ENCODE measurements at regions not wholly inside any gene's neighbourhood (a gene's known extent, or its start where the extent isn't known, plus 50 kb on each side); places are given as distances from the start of the nearest gene placed in this dataset.

- Histone ChIP-seq H2AFZ (ENCODE audit: control insufficient read depth, low read length) (no peak overlapping the region), H3K4me3 (ENCODE audit: control insufficient read depth in 2 of 3, extremely low read depth in 1 of 3, insufficient read depth in 2 of 3, low read depth in 1 of 3, low read length in 3 of 3) (no peak overlapping the region), H3K36me3 (ENCODE audit: control insufficient read depth in 2 of 2, extremely low read depth in 1 of 2, insufficient read depth in 2 of 2, low read length in 2 of 2) (no peaks in the 10 kb centered on the region), H3K9me1 (ENCODE audit: control insufficient read depth, extremely low read depth, insufficient read depth, low read length) (no peaks in the 10 kb centered on the region), H3K4me2 (ENCODE audit: control insufficient read depth, extremely low read depth, insufficient read depth, low read depth, low read length) (no peak overlapping the region), H3K9ac (ENCODE audit: control insufficient read depth, extremely low read depth, insufficient read depth, low read length) (no peak overlapping the region), H3K27me3 (ENCODE audit: control insufficient read depth, extremely low read depth, insufficient read depth, low read length) (no peaks in the 10 kb centered on the region), H3K9me3 (ENCODE audit: control insufficient read depth, low read depth, low read length) (no peaks in the 10 kb centered on the region), H3K4me1 (ENCODE audit: control insufficient read depth, extremely low read depth, insufficient read depth, low read length) (no peaks in the 10 kb centered on the region), H3K27ac (ENCODE audit: control insufficient read depth, insufficient read depth, low read length) (no peak overlapping the region), H3K79me2 (ENCODE audit: control insufficient read depth, insufficient read depth, low read length) (no peaks in the 10 kb centered on the region), H4K20me1 (ENCODE audit: control insufficient read depth, extremely low read depth, insufficient read depth, low read length) (no peaks in the 10 kb centered on the region)
- dilution Hi-C loops (cut with MboI; ENCODE audit: extremely low pct_ligation_motif_present, low sequenced_read_pairs), result no loop called here
- DNase-seq (ENCODE audit: low read depth, low spot score) (no peak), FAIRE-seq (no peak)
- TF ChIP-seq EZH2 (IDR thresholded peaks at IDR 0.05; ENCODE audit: low read length), result no peak
- TF ChIP-seq, protein P1, sequence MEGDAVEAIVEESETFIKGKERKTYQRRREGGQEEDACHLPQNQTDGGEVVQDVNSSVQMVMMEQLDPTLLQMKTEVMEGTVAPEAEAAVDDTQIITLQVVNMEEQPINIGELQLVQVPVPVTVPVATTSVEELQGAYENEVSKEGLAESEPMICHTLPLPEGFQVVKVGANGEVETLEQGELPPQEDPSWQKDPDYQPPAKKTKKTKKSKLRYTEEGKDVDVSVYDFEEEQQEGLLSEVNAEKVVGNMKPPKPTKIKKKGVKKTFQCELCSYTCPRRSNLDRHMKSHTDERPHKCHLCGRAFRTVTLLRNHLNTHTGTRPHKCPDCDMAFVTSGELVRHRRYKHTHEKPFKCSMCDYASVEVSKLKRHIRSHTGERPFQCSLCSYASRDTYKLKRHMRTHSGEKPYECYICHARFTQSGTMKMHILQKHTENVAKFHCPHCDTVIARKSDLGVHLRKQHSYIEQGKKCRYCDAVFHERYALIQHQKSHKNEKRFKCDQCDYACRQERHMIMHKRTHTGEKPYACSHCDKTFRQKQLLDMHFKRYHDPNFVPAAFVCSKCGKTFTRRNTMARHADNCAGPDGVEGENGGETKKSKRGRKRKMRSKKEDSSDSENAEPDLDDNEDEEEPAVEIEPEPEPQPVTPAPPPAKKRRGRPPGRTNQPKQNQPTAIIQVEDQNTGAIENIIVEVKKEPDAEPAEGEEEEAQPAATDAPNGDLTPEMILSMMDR (optimal IDR thresholded peaks at IDR 0.05 in 1 of 3, IDR thresholded peaks at IDR 0.05 in 1 of 3, conservative IDR thresholded peaks at IDR 0.05 in 1 of 3; ENCODE audit: extremely low read depth in 1 of 3, insufficient read depth in 2 of 3, low read length in 3 of 3), result no peak
These were observed 687.7 kb upstream of the RBFOX1 start for GRCh38 chr16:6644916-6645315.

DNA sequence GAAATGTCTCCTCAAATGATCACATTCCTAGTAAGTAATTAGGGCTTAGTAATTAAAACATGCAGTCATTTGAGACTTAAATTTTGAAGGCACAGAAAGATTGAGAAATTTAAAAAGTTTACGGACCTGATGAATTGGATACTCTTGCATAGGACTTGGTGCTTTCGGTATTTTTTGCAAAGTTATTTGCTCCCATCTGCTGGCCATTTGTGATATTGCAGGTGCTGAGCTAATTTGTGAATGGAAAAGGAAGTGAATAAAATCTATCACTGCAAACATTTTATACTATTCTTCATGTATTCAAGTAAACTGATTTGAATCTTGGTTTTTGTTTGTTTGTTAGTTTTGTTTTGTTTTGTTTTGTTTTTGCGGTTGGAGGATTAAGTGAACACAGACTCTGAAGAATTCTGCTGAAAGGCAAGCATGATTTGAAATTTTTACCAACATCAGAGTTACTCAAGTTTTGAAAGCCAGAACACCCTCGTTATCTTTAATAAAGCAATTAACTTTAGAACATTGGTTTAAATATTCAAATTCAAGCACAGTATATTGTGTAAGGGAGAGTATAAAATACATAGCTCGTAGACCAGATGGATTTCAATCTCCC lies 689.5 kb upstream of the RBFOX1 start:
- no peaks in the 10 kb centered on the region for H3K27me3 ChIP-seq (ENCODE audit: control insufficient read depth, extremely low read depth, insufficient read depth, low read length)
- H3K9me1 ChIP-seq (ENCODE audit: control insufficient read depth, extremely low read depth, insufficient read depth, low read length), result no peaks in the 10 kb centered on the region
- DNase-seq (ENCODE audit: low read depth, low spot score) (peak; percentile 7), FAIRE-seq (no peak)
- H3K36me3 ChIP-seq (ENCODE audit: control insufficient read depth in 2 of 2, extremely low read depth in 1 of 2, insufficient read depth in 2 of 2, low read length in 2 of 2), result no peaks in the 10 kb centered on the region
- dilution Hi-C loops (cut with MboI; ENCODE audit: extremely low pct_ligation_motif_present, low sequenced_read_pairs), result no loop called here
- H3K4me1 ChIP-seq (ENCODE audit: control insufficient read depth, extremely low read depth, insufficient read depth, low read length), result no peaks in the 10 kb centered on the region
- no peaks in the 10 kb centered on the region for H4K20me1 ChIP-seq (ENCODE audit: control insufficient read depth, extremely low read depth, insufficient read depth, low read length)
- H2AFZ ChIP-seq (ENCODE audit: control insufficient read depth, low read length), result no peak overlapping the region
- no peak overlapping the region for H3K9ac ChIP-seq (ENCODE audit: control insufficient read depth, extremely low read depth, insufficient read depth, low read length)
- H3K79me2 ChIP-seq (ENCODE audit: control insufficient read depth, insufficient read depth, low read length), result no peaks in the 10 kb centered on the region
- H3K27ac ChIP-seq (ENCODE audit: control insufficient read depth, insufficient read depth, low read length), result no peak overlapping the region
- no peak overlapping the region for H3K4me2 ChIP-seq (ENCODE audit: control insufficient read depth, extremely low read depth, insufficient read depth, low read depth, low read length)
- H3K9me3 ChIP-seq (ENCODE audit: control insufficient read depth, low read depth, low read length), result no peaks in the 10 kb centered on the region
- no peak for TF ChIP-seq EZH2 (IDR thresholded peaks at IDR 0.05; ENCODE audit: low read length)
- TF ChIP-seq, protein P1 (optimal IDR thresholded peaks at IDR 0.05 in 1 of 3, IDR thresholded peaks at IDR 0.05 in 1 of 3, conservative IDR thresholded peaks at IDR 0.05 in 1 of 3; ENCODE audit: extremely low read depth in 1 of 3, insufficient read depth in 2 of 3, low read length in 3 of 3), result peak; percentile 39 to 67 (median 66)
- no peak overlapping the region for H3K4me3 ChIP-seq (ENCODE audit: control insufficient read depth in 2 of 3, extremely low read depth in 1 of 3, insufficient read depth in 2 of 3, low read depth in 1 of 3, low read length in 3 of 3)

Measured in keratinocyte (primary cell).